Tibial nerve (tissue), 4 donors: ENCODE measurements at regions not wholly inside any gene's neighbourhood (a gene's known extent, or its start where the extent isn't known, plus 50 kb on each side); places are given as distances from the start of the nearest gene placed in this dataset.
A peak's percentile ranks its signal among the peaks of the same experiment; 100 is the strongest.

ENCODE experiments used
- DNase-seq, 2 donors: peaks; one replicate each; pipeline ENCODE4 v3.0.0-alpha.2; 2019; ENCODE audit warnings: low spot score in 2 of 2
- H3K27ac ChIP-seq, 4 donors: fragments of 200-600 bp; sonication (generic) in 3 of 4; one replicate each; pipeline ENCODE4 v1.5.1; 2017 to 2019; ENCODE audit warnings: mild to moderate bottlenecking in 1 of 4
- H3K27me3 ChIP-seq, 2 donors: fragments of 200-600 bp; sonication (generic) in 1 of 2; one replicate each; pipeline versions ENCODE4 v1.5.1 to v1.6.0; 2017 to 2019
- H3K36me3 ChIP-seq, 3 donors: fragments of 200-600 bp; sonication (generic); one replicate each; pipeline ENCODE4 v1.5.1; 2018 to 2019
- H3K4me1 ChIP-seq, 4 donors: fragments of 200-600 bp; sonication (generic) in 3 of 4; one replicate each; pipeline ENCODE4 v1.5.1; 2017 to 2019
- H3K4me3 ChIP-seq, 4 donors: fragments of 200-600 bp; sonication (generic) in 3 of 4; one replicate each; pipeline ENCODE4 v1.5.1; 2017 to 2019; ENCODE audit warnings: mild to moderate bottlenecking in 1 of 4, moderate library complexity in 1 of 4
- H3K9me3 ChIP-seq, 4 donors: fragments of 200-600 bp; sonication (generic) in 3 of 4; one replicate each; pipeline ENCODE4 v1.5.1; 2017 to 2019
- CTCF ChIP-seq, 5 experiments: fragments of 200-600 bp in 3 of 5; fragments of 450-650 bp in 2 of 5; sonication (generic) in 3 of 5; IDR thresholded peaks; one replicate each; pipeline ENCODE4 v1.5.1; 2016 to 2019; ENCODE audit warnings: antibody characterized with exemption in 5 of 5, mild to moderate bottlenecking in 3 of 5, moderate library complexity in 2 of 5
- EP300 ChIP-seq, 2 donors: sonication (generic); formaldehyde crosslinking; IDR thresholded peaks; one replicate each; pipeline ENCODE4 v1.6.1; 2017; ENCODE audit warnings: antibody characterized with exemption in 2 of 2, mild to moderate bottlenecking in 1 of 2
- POLR2A ChIP-seq, 2 donors: fragments of 450-650 bp; IDR thresholded peaks; one replicate each; pipeline ENCODE4 v1.6.1; 2017; ENCODE audit warnings: antibody characterized with exemption in 2 of 2, mild to moderate bottlenecking in 2 of 2, moderate library complexity in 2 of 2
- WGBS, 2 donors: methylation state at CpG; one replicate each; pipeline ENCODE4 v1.1.5; 2018; 5-methylcytosine and 5-hydroxymethylcytosine counted together

GRCh38 chr18:21187886-21188285 is 54.1 kb upstream of the GREB1L start:
- no peak for DNase-seq
- Histone ChIP-seq H3K36me3 (no peaks in the 10 kb centered on the region), H3K27ac (no peak overlapping the region), H3K4me1 (peaks cover 0 to 5% (median 0%) of the 10 kb centered on the region in 4 donors), H3K4me3 (no peak overlapping the region), H3K9me3 (no peaks in the 10 kb centered on the region), H3K27me3 (no peaks in the 10 kb centered on the region)
- 53 to 64% methylated on average over 4 of the region's 4 CpGs for WGBS, 2 donors
- TF ChIP-seq POLR2A (IDR thresholded peaks at IDR 0.05): no peak
- no peak for TF ChIP-seq CTCF (IDR thresholded peaks at IDR 0.05)
- no peak for TF ChIP-seq EP300 (IDR thresholded peaks at IDR 0.05)

- WGBS, 2 donors: 32 to 38% methylated on average over 7 of the region's 7 CpGs
- Histone ChIP-seq H3K4me1 (peaks cover 0 to 8% (median 0%) of the 10 kb centered on the region in 4 donors), H3K27ac (no peak overlapping the region), H3K4me3 (no peak overlapping the region), H3K36me3 (no peaks in the 10 kb centered on the region), H3K27me3 (no peaks in the 10 kb centered on the region), H3K9me3 (no peaks in the 10 kb centered on the region)
- TF ChIP-seq POLR2A (IDR thresholded peaks at IDR 0.05) (no peak), CTCF (IDR thresholded peaks at IDR 0.05) (peak; percentile 25 to 40 (median 30))
- DNase-seq: peak in 1 of 2 donors; percentile 36
Observed at GRCh38 chr18:21191596-21192307, 50.3 kb upstream of the GREB1L start.
